GM19463 (cell line): ENCODE measurements at regions not wholly inside any gene's neighbourhood (a gene's known extent, or its start where the extent isn't known, plus 50 kb on each side); places are given as distances from the start of the nearest gene placed in this dataset.

ENCODE experiments used
- ATAC-seq: cut with Tn5 transposase; IDR thresholded peaks from one replicate; pipeline ENCODE4 v1.9.1; 2021; ENCODE audit warnings: mild to moderate bottlenecking, moderate library complexity; ENCODE audit not compliant: unreplicated experiment

GRCh38 chr1:5311634-5312292 is 657.4 kb downstream of the AJAP1 start:
- ATAC-seq, result no peak

GRCh38 chr1:5311147-5311546 is 656.7 kb downstream of the AJAP1 start:
- ATAC-seq, result no peak

DNA sequence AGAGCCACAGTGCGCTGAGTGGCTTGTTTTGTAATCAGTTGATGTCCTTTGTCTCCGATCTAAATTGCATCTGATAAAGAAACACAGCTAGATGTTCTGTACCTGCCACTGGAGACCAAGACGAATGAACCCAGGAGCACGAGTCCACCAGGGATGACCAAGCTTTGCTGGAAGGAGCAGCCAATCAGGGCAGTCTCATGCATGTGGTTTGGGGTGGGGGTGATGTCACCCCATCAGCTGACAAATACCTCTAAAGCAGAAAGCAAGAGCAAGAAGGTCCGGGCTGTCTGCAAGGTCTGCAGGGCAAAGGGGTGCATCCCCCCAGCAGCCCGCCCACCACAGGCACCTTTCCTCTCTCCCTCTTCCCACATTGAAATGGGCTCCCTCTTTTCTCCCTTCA is 653.8 kb downstream of the AJAP1 start:
- ATAC-seq, result no peak

DNA sequence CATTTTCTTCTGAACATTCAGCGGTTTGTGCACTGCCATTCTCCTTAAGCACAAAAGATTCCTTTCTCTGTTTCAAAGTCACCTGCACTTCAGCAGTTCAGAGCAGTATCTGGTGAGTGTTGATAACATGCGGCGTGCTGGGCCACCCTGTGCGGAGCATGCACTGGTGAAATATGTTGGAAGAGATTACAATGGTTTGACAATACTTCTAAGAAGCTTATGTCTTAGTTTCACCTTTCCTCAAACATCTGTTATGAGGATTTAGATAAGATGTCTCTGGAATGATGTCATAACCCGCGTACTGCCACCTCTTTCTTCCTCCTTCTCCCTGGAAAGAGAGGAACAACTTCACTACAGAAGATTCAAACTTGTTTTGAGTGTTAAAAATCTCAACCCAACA is 650.3 kb downstream of the AJAP1 start:
- no peak for ATAC-seq

DNA sequence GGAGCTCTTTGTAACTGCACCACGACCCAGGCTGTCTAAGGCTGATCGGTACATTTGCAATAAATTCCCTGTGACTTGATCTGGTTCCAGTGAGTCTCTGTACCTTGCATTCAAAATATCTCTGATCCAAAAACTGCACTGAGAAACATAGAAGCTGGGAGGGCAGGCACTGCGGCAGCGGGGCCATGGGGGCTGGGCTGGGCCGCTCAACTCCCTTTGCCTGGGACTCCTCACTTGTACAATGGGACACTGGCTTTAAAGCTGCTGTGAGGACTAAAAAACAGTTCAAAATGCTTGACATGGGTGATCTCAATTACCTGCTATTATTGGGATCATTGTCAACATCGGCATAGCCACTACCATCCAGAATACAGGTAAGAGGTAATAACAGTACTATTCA is 644.0 kb downstream of the AJAP1 start:
- no peak for ATAC-seq

GRCh38 chr1:5297886-5298239 is 643.5 kb downstream of the AJAP1 start:
- ATAC-seq, result no peak

GRCh38 chr1:5297180-5297885 is 642.9 kb downstream of the AJAP1 start:
- no peak for ATAC-seq

DNA sequence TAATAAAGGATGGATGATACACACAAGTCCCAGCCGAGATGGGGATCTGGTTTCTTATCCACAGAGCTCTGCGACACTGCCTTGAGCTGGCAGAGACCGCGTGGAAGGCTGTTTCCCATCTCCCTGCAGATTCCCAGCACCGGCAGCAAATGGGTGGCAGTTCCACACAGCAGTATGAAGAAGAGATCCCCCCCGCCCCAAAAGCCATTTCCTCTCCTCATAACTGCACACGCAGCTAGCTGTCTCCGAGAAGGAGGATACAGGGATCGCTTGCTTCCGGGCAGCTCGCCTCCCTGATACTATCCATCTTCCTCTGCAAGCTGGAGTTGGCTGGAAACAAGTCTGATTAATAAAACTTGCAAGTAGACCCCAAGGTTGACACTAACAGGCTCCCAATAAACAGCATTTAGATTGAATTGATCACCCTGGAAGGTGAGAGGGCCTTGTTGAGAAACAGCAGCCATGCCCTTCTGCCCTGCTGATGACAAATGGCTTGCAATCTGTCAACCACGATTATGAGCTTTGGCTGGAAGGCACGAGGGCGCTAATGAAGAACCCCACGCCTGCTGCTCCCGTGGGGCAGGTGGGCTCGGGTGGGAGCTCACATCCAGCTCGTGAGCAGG is 642.3 kb downstream of the AJAP1 start:
- no peak for ATAC-seq

DNA sequence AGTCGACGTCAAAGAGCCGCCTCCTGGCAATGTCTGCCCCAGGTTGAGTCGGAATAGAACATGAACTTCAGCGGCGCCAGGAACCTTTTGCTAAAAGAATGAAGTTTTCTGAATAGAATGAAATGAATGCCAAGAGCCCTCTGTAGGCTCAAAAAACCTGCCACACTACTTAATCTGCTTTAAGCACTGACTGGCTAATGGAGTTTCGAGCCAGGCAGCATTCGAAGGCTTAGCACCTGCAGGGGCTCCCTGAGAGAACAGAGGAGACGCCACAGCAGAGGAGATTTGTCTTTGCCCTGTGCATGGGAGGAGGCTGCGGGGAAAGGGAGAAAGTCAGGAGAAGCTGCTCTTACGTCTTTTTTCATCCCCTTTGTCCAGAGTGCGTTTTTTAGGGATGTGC is 641.7 kb downstream of the AJAP1 start:
- no peak for ATAC-seq

DNA sequence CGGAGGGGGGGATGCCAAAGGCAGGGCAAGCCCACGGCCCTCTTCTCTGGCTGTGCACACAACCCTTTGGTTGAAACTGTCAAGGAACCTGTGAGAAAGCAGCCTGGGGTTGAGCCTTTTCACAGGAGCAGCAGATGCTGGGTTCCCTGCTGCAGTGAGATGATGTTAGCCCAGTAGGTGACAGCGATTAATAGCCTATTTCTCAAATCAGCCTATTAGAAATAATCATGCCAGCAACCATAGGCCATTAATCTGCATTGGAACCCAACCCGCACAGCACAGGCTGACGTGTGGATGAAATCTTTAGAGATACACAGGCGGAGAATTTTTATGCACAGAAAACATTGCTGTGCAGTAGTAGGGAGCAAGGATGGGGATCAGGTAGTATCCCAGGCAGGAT is 637.5 kb downstream of the AJAP1 start:
- ATAC-seq, result no peak

GRCh38 chr1:5287178-5288150 is 633.1 kb downstream of the AJAP1 start:
- no peak for ATAC-seq

DNA sequence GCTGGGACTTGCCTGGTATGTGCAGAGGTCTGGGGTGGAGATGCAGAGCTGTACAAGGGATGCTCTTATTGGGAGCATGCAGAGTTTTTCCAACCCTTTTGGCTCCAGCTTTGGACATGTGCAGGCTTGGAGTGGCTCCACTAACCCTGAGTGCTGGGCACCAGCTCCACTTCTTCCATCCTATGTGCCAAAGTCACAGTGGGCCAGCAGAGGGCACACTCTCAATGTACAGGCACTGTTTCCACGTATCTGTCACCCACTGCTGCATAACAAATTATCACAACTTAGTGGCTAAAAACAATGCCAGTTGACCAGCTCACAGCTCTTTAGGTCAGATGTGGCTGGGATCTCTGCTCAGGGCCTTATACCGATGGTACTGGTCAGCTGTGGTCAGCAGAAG is 631.8 kb downstream of the AJAP1 start:
- ATAC-seq, result no peak

GRCh38 chr1:5274527-5274926 is 620.1 kb downstream of the AJAP1 start:
- no peak for ATAC-seq

DNA sequence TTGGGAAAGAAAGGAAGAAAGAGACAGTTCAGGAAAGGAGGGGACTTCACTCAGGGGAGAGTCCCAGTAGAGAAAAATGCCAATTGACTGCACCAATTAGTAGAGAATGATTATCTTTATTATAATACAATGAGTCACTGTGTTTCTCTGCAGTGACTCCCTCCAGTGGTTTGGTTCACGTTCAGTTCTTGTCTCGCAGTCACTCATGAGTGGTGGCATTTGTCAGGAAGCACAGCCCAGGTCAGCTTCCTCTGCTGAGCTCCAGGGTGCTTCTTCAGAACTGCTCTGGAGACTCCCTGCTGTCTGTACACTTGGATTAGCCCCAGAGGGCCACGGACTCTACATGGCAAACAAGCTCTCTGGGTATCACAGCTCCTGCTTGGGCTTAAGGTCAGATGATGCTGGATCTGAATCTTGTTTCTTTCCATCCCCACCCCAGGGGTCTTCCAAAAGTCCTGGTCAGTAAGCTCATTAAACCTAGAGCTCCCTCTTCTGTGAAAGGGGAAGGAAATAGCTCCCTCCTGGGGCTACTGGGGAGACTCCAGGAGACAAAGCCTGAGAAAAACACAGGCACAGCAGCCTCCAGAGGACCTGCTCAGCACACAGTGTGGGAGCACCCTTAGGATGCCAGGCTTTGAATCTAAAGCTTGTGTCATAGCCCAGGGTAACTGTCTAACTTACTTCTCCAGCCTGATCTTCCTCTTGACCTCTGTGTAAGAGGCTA is 619.0 kb downstream of the AJAP1 start:
- ATAC-seq, result no peak

GRCh38 chr1:5272325-5272724 is 617.9 kb downstream of the AJAP1 start:
- no peak for ATAC-seq

- ATAC-seq, result no peak
These were observed 616.9 kb downstream of the AJAP1 start for GRCh38 chr1:5271264-5271663.

- no peak for ATAC-seq
These were observed 615.5 kb downstream of the AJAP1 start for GRCh38 chr1:5269901-5270300.

- no peak for ATAC-seq
These were observed 613.3 kb downstream of the AJAP1 start for GRCh38 chr1:5267603-5268235.

GRCh38 chr1:5265438-5266075 is 611.1 kb downstream of the AJAP1 start:
- ATAC-seq, result no peak

DNA sequence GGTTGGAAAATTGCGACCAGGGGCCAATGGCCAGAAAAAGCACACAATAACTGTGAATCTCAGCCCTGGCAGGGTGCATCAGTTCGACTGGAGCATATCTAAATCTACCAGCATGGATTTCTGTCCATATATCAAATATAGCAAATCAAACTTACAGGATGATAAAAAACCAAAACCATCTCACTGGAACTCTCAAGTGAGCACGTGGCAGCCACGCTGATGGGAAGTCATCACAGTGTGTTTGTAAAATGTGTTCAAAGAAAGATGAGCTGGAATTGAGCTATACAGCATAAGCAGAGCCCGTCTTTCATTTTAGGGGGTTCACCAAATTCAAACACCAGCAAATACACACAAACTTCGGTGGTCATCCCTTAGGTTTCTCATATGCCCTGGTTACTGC is 610.1 kb downstream of the AJAP1 start:
- no peak for ATAC-seq
